SH-SY5Y (cell line): ENCODE measurements at regions not wholly inside any gene's neighbourhood (a gene's known extent, or its start where the extent isn't known, plus 50 kb on each side); places are given as distances from the start of the nearest gene placed in this dataset.

ENCODE experiments used
- GATA2 ChIP-seq: IDR thresholded peaks from 2 replicates; pipeline ENCODE4 v1.6.1; 2011; ENCODE audit warnings: mild to moderate bottlenecking, low read depth, low read length
- GATA3 ChIP-seq: IDR thresholded peaks from 2 replicates; pipeline ENCODE4 v1.6.1; 2011; ENCODE audit warnings: low read depth, mild to moderate bottlenecking, low read length, moderate library complexity

GRCh38 chr1:213652109-213652508 is 335.7 kb upstream of the PROX1 start:
- TF ChIP-seq GATA2 (no peak), GATA3 (no peak)
